ENCODE measurements at regions not wholly inside any gene's neighbourhood (a gene's known extent, or its start where the extent isn't known, plus 50 kb on each side); places are given as distances from the start of the nearest gene placed in this dataset.
A peak's percentile ranks its signal among the peaks of the same experiment; 100 is the strongest.

DNA sequence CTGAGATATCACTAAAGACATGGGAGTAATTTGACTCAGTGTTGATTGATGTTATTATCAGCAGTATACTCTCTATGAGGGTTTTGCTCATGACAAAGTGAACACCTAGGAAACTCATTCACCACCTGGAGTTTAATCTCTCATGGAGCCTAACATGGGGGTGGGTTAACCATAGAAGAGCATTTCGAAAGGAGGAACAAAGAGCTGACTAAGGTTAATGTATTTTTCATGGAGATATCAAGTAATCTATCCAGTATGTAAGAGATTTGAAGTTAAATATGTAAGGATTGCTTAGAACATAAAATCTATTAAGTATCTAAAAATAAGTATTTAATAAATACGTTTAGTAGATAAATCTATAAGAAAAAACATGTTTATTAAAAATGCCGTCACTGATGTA is 917.8 kb downstream of the EPHA4 start:
- ATAC-seq (ENCODE audit: insufficient read depth, low FRiP score) = no peak
- no peak overlapping the region for H3K9ac ChIP-seq (ENCODE audit: insufficient read depth in 1 of 2, low read length in 2 of 2)
- WGBS, 2 donors = 83 to 89% methylated on average over 3 of the region's 3 CpGs
- no peaks in the 10 kb centered on the region for H3K4me1 ChIP-seq (ENCODE audit: control insufficient read depth in 5 of 5, insufficient read depth in 5 of 5, low read length in 5 of 5)
- H3K27ac ChIP-seq (ENCODE audit: low read depth in 1 of 2, low read length in 1 of 2) = no peak overlapping the region
- H3K36me3 ChIP-seq (ENCODE audit: control insufficient read depth in 4 of 4, insufficient read depth in 4 of 4, low read length in 4 of 4) = no peaks in the 10 kb centered on the region
- H3K9me3 ChIP-seq (ENCODE audit: control insufficient read depth in 4 of 4, insufficient read depth in 3 of 4, low read length in 3 of 4) = no peaks in the 10 kb centered on the region
- TF ChIP-seq, protein P1, sequence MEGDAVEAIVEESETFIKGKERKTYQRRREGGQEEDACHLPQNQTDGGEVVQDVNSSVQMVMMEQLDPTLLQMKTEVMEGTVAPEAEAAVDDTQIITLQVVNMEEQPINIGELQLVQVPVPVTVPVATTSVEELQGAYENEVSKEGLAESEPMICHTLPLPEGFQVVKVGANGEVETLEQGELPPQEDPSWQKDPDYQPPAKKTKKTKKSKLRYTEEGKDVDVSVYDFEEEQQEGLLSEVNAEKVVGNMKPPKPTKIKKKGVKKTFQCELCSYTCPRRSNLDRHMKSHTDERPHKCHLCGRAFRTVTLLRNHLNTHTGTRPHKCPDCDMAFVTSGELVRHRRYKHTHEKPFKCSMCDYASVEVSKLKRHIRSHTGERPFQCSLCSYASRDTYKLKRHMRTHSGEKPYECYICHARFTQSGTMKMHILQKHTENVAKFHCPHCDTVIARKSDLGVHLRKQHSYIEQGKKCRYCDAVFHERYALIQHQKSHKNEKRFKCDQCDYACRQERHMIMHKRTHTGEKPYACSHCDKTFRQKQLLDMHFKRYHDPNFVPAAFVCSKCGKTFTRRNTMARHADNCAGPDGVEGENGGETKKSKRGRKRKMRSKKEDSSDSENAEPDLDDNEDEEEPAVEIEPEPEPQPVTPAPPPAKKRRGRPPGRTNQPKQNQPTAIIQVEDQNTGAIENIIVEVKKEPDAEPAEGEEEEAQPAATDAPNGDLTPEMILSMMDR (IDR thresholded peaks at IDR 0.05; ENCODE audit: control extremely low read depth, extremely low read depth) = no peak
- H3K27me3 ChIP-seq (ENCODE audit: control insufficient read depth in 3 of 3, insufficient read depth in 3 of 3, low read length in 2 of 3) = peaks cover 0 to 3% (median 0%) of the 10 kb centered on the region in 3 donors
- DNase-seq = no peak
- H3K4me3 ChIP-seq = no peak overlapping the region

DNA sequence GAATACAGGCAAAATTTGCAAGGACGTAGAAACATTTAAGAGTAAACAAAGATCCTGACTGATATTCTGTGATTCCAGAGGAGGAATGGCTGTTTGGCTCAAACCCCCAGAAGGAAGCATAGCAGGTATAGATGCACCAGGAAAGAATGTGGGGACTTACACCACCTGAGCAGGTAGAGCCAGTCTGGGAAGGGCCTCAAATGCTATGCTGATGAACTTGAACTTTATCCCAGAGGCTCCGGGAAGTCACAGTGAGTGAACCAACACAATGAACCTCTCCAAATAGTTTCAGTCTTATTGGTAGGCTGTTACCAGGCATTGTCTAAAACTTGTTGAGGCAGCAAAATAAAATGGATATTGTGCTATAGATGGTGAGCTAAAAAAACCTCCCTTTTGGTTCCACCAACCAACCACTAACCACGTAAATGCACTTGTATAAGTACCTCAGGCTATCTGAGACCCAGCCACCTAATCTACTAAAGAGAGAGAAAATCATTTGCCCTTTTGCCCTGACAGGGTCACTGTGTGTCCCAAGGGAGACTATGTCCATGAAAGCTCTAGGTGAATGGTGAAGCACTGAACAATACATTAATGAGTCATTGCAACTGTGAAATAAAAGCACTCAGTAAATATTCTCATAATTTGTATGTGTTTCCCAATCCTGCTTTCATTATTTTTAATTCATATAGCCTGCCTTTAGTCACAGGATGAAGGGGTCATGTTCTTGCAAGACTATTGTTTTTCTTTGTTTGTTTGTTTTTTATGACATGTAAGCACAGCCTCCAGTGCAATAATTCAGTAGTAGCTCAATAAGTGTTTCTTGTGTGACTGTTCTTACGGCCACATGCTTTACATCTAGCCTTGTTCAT is 911.6 kb downstream of the EPHA4 start:
- Histone ChIP-seq H3K36me3 (ENCODE audit: control insufficient read depth in 4 of 4, insufficient read depth in 4 of 4, low read length in 4 of 4) (no peaks in the 10 kb centered on the region), H3K9ac (ENCODE audit: insufficient read depth in 1 of 2, low read length in 2 of 2) (no peak overlapping the region), H3K9me3 (ENCODE audit: control insufficient read depth in 4 of 4, insufficient read depth in 3 of 4, low read length in 3 of 4) (no peaks in the 10 kb centered on the region), H3K27ac (ENCODE audit: low read depth in 1 of 2, low read length in 1 of 2) (no peak overlapping the region), H3K4me3 (no peak overlapping the region), H3K4me1 (ENCODE audit: control insufficient read depth in 5 of 5, insufficient read depth in 5 of 5, low read length in 5 of 5) (peaks cover 0 to 6% (median 0%) of the 10 kb centered on the region in 5 donors), H3K27me3 (ENCODE audit: control insufficient read depth in 3 of 3, insufficient read depth in 3 of 3, low read length in 2 of 3) (no peaks in the 10 kb centered on the region)
- no peak for ATAC-seq (ENCODE audit: insufficient read depth, low FRiP score)
- TF ChIP-seq, protein P1 (IDR thresholded peaks at IDR 0.05; ENCODE audit: control extremely low read depth, extremely low read depth) = no peak
- peak in 1 of 3 donors; percentile 7 for DNase-seq
- WGBS, 2 donors = 65 to 69% methylated on average over 4 of the region's 4 CpGs

DNA sequence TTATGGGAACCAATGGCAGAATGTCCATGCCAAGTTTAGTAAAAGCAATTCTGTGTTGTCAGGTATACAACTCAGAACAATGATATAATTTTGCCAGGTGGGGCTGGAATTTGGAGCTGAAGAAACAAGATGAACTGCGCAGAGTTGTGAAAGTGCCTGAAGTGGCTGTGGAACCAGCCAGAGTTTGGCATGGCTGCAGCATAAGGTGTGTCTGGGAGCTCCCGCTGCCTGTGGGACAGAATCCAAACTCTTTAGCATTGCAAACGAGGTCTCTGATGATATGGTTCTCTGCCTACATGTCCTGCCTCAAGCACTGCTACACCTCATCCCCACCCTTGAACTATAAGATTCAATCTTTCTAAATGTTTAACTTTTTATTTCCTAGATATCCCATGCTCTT is 909.7 kb downstream of the EPHA4 start:
- TF ChIP-seq, protein P1 (IDR thresholded peaks at IDR 0.05; ENCODE audit: control extremely low read depth, extremely low read depth) = no peak
- 65 to 81% methylated on average over 3 of the region's 3 CpGs for WGBS, 2 donors
- H3K9me3 ChIP-seq (ENCODE audit: control insufficient read depth in 4 of 4, insufficient read depth in 3 of 4, low read length in 3 of 4) = no peaks in the 10 kb centered on the region
- DNase-seq (no peak), ATAC-seq (ENCODE audit: insufficient read depth, low FRiP score) (no peak)
- H3K9ac ChIP-seq (ENCODE audit: insufficient read depth in 1 of 2, low read length in 2 of 2) = no peak overlapping the region
- H3K27me3 ChIP-seq (ENCODE audit: control insufficient read depth in 3 of 3, insufficient read depth in 3 of 3, low read length in 2 of 3) = no peaks in the 10 kb centered on the region
- H3K27ac ChIP-seq (ENCODE audit: low read depth in 1 of 2, low read length in 1 of 2) = no peak overlapping the region
- H3K4me3 ChIP-seq = no peak overlapping the region
- H3K4me1 ChIP-seq (ENCODE audit: control insufficient read depth in 5 of 5, insufficient read depth in 5 of 5, low read length in 5 of 5) = peaks cover 0 to 6% (median 0%) of the 10 kb centered on the region in 5 donors
- H3K36me3 ChIP-seq (ENCODE audit: control insufficient read depth in 4 of 4, insufficient read depth in 4 of 4, low read length in 4 of 4) = no peaks in the 10 kb centered on the region

All from lung (tissue), 11 donors.